Esophagus squamous epithelium (tissue), 4 donors: ENCODE measurements at regions not wholly inside any gene's neighbourhood (a gene's known extent, or its start where the extent isn't known, plus 50 kb on each side); places are given as distances from the start of the nearest gene placed in this dataset.

Experiments
- CTCF ChIP-seq, 6 experiments: fragments of 450-650 bp in 4 of 6; fragments of 200-600 bp in 2 of 6; sonication (generic) in 2 of 6; IDR thresholded peaks; one replicate each; pipeline ENCODE4 v1.5.1; 2016 to 2019; ENCODE audit warnings: antibody characterized with exemption in 6 of 6, mild to moderate bottlenecking in 4 of 6, moderate library complexity in 4 of 6
- POLR2A ChIP-seq, 4 donors: fragments of 450-650 bp; IDR thresholded peaks; one replicate each; pipeline ENCODE4 v1.6.1; 2017; ENCODE audit warnings: antibody characterized with exemption in 4 of 4, mild to moderate bottlenecking in 4 of 4, moderate library complexity in 3 of 4

GRCh38 chr6:133814797-133815196 lies 74.1 kb upstream of the TCF21 start:
- TF ChIP-seq CTCF (IDR thresholded peaks at IDR 0.05) (no peak), POLR2A (IDR thresholded peaks at IDR 0.05) (no peak)
